Renal pelvis (tissue), 1 donor: ENCODE measurements at regions not wholly inside any gene's neighbourhood (a gene's known extent, or its start where the extent isn't known, plus 50 kb on each side); places are given as distances from the start of the nearest gene placed in this dataset.

Experiments
- DNase-seq: peaks from one replicate; pipeline ENCODE4 v3.0.0-alpha.2; 2013

- peak; percentile 31 for DNase-seq
Measured at GRCh38 chr3:72432246-72432645, 416.0 kb downstream of the SHQ1 start.

GRCh38 chr3:72429589-72430353 lies 418.5 kb downstream of the SHQ1 start:
- no peak for DNase-seq

- no peak for DNase-seq
Measured at GRCh38 chr3:72428803-72429202, 419.4 kb downstream of the SHQ1 start.

- DNase-seq, result no peak
Measured at GRCh38 chr3:72427624-72428023, 420.6 kb downstream of the SHQ1 start.

- DNase-seq, result no peak
Measured at GRCh38 chr3:72426618-72427397, 421.4 kb downstream of the SHQ1 start.

- DNase-seq, result no peak
Measured at GRCh38 chr3:72423643-72424042, 424.6 kb downstream of the SHQ1 start.

- DNase-seq, result no peak
Measured at GRCh38 chr3:72421786-72422185, 426.5 kb downstream of the SHQ1 start.

GRCh38 chr3:72421126-72421525 lies 427.1 kb downstream of the SHQ1 start:
- no peak for DNase-seq

GRCh38 chr3:72418856-72419255 lies 429.4 kb downstream of the SHQ1 start:
- DNase-seq, result no peak

GRCh38 chr3:72418244-72418643 lies 430.0 kb downstream of the SHQ1 start:
- DNase-seq, result no peak

- no peak for DNase-seq
Measured at GRCh38 chr3:72414481-72415016, 433.7 kb downstream of the SHQ1 start.

GRCh38 chr3:72413228-72413627 lies 435.0 kb downstream of the SHQ1 start:
- no peak for DNase-seq

- DNase-seq, result no peak
Measured at GRCh38 chr3:72412340-72412956, 435.8 kb downstream of the SHQ1 start.

- DNase-seq, result no peak
Measured at GRCh38 chr3:72411843-72412242, 436.4 kb downstream of the SHQ1 start.

GRCh38 chr3:72411126-72411525 lies 437.1 kb downstream of the SHQ1 start:
- no peak for DNase-seq

GRCh38 chr3:72408983-72409779 lies 439.1 kb downstream of the SHQ1 start:
- DNase-seq, result no peak

GRCh38 chr3:72407766-72408165 lies 440.5 kb downstream of the SHQ1 start:
- DNase-seq, result no peak

GRCh38 chr3:72405943-72406566 lies 442.2 kb downstream of the SHQ1 start:
- no peak for DNase-seq

GRCh38 chr3:72401005-72401545 lies 447.2 kb downstream of the SHQ1 start:
- DNase-seq, result no peak

GRCh38 chr3:72398781-72399180 lies 449.5 kb downstream of the SHQ1 start:
- DNase-seq, result no peak

- DNase-seq, result no peak
Measured at GRCh38 chr3:72397586-72397985, 450.7 kb downstream of the SHQ1 start.
